AG09319 (cell line): ENCODE measurements at regions not wholly inside any gene's neighbourhood (a gene's known extent, or its start where the extent isn't known, plus 50 kb on each side); places are given as distances from the start of the nearest gene placed in this dataset.
"Not testable (repeated sequence)": the region's sequence is repeated elsewhere in the genome, so short reads cannot be mapped to it uniquely, and the experiment has no call there.

Source experiments
- DNase-seq: peaks from one replicate; pipeline ENCODE4 v3.0.0-alpha.2; 2010; ENCODE audit warnings: low read depth; ENCODE audit errors: extremely low read depth
- CTCF ChIP-seq: IDR thresholded peaks from 2 replicates; pipeline ENCODE4 v1.5.1; 2011; ENCODE audit warnings: low read depth, mild to moderate bottlenecking, inconsistent platforms, low read length, moderate library complexity

DNA sequence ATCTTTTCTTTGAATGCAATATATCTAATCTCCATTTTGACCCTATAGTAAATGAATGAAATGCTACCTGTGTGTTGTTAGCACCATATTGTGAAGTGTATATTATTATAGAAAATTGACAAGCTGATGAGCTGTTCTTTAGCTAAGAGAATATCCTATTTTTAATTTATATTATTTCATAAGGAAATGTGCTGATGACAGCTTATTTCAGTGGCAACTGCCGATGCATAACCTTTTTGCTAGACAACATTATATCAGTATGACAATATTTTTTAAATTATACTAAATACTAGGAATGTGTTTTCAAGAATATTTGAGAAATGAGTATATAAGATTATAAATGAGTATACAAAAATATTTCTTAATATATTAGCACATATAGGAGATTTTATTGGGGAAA is 573.1 kb downstream of the ZNF608 start:
- no peak for DNase-seq
- no peak for TF ChIP-seq CTCF

GRCh38 chr5:124172389-124173003 is 573.9 kb downstream of the ZNF608 start:
- TF ChIP-seq CTCF: no peak
- no peak for DNase-seq

GRCh38 chr5:124168093-124168492 is 578.3 kb downstream of the ZNF608 start:
- DNase-seq: not testable (repeated sequence)

DNA sequence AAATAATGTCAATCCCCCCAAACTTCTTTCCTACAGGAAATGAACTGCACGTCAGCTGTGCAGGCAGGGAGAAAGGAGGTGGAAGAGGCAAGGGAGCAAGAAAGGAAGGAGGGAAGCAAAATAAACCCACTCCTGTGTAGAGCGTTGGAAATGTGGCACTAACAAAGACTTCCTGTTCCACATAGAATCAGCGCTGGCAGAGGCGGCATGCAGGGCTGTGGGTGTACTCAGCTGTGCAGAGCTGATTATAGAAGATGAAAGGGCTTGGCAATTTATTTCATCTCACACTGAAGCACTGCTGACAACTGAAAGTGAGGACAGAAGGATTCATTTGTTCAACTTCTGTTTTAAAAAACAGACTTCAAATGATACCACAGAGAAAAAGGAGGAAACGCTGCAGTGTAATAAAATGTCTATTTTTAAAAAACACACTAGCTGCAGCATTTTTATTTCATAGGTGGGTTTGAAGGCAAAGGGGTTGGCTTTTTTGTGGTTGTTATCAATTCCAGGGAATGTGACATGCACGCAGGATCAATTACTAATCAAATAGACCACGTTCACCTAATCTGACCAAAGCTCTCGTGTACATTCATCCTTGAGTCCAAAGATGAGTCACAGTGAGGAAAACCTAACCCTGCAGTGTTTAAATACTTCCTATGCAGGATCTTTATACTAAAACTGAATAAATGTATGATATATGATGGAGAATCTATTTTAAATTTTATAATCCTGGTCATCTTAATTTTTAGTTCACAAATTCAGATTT is 583.5 kb downstream of the ZNF608 start:
- DNase-seq: no peak
- TF ChIP-seq CTCF: no peak

DNA sequence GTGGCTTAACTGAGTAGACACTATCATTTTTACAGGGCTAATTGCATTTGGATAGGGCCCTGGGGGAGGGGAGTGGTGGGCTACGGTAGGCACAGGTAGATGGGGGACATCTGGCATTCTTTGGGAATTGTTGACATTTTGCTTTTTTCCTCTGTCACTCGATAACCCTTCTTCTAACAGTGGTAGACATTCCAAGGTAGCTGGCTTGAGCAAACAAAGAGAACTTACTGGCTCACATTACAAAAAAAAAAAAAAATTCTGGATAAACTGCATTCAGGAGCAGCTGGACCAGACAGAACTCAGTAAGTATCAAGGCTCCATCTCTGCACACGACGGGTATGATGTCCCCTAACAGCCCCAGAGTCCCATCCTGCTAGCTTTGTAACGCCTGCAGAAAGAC is 585.2 kb downstream of the ZNF608 start:
- DNase-seq: no peak
- TF ChIP-seq CTCF: no peak

- TF ChIP-seq CTCF: no peak
- no peak for DNase-seq
Measured at GRCh38 chr5:124160265-124160664, 586.2 kb downstream of the ZNF608 start.

DNA sequence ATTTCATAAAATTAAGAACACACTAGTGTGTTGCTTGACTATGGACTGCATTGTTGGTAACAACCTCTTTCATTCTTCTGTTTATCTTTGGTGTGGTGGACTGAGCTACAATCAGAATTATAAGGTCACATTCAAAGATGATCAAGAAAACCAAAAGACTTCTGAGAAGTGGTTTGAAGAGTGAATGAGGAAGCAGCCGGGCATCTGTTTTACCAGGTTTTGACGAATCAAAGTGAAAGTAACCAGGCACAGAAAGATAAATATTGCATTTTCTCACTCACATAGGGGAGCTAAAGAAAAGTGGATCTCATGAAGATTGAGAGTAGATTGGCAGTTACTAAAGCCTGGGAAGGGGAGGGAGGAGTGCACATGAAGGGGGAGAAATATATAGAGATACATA is 589.1 kb downstream of the ZNF608 start:
- no peak for TF ChIP-seq CTCF
- DNase-seq: no peak
